ENCODE measurements at regions not wholly inside any gene's neighbourhood (a gene's known extent, or its start where the extent isn't known, plus 50 kb on each side); places are given as distances from the start of the nearest gene placed in this dataset.

DNA sequence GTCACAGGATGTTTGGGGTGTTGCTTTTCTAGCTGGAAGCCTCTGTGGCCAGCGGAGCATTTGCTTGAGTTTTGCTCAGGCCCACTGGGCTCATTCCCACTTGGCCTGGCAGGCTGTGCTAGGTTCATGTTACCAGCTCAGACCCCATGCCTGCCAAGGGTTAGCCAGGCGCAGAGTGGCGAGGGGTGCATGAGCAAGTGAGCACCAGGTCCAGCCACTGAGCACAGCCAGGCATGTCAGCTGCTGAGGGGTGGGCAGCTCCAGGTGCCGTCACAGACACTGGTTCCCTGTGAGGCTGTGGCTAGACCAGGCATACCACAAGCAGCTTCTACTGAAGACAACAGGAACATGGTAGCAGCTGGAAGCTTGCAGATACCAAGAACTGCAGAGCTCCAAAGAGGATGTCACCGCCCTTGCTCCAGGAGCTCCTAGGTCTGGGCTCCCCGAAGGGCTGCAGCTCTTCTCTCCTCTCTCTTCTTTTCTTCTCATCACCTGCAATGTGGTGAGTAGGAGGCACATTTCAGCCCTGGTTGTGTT lies 52.0 kb upstream of the CYYR1 start:
- H3K27me3 ChIP-seq (ENCODE audit: control insufficient read depth in 4 of 4, insufficient read depth in 4 of 4, low read length in 3 of 4): no peaks in the 10 kb centered on the region
- no peak for TF ChIP-seq JUND (IDR thresholded peaks at IDR 0.05)
- TF ChIP-seq HNF4G (IDR thresholded peaks at IDR 0.05): no peak
- TF ChIP-seq, protein P1, sequence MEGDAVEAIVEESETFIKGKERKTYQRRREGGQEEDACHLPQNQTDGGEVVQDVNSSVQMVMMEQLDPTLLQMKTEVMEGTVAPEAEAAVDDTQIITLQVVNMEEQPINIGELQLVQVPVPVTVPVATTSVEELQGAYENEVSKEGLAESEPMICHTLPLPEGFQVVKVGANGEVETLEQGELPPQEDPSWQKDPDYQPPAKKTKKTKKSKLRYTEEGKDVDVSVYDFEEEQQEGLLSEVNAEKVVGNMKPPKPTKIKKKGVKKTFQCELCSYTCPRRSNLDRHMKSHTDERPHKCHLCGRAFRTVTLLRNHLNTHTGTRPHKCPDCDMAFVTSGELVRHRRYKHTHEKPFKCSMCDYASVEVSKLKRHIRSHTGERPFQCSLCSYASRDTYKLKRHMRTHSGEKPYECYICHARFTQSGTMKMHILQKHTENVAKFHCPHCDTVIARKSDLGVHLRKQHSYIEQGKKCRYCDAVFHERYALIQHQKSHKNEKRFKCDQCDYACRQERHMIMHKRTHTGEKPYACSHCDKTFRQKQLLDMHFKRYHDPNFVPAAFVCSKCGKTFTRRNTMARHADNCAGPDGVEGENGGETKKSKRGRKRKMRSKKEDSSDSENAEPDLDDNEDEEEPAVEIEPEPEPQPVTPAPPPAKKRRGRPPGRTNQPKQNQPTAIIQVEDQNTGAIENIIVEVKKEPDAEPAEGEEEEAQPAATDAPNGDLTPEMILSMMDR (IDR thresholded peaks at IDR 0.05; ENCODE audit: low read depth, low read length, missing input control): no peak
- no peak for TF ChIP-seq RXRA (IDR thresholded peaks at IDR 0.05)
- TF ChIP-seq HNF4A (conservative IDR thresholded peaks at IDR 0.05): no peak
- H3K4me1 ChIP-seq (ENCODE audit: control insufficient read depth in 4 of 4, insufficient read depth in 4 of 4, low read length in 3 of 4): no peaks in the 10 kb centered on the region
- 57% methylated on average over 6 of the region's 6 CpGs for WGBS
- no peak overlapping the region for H3K9ac ChIP-seq (ENCODE audit: low read depth in 1 of 2, low read length in 2 of 2)
- H3K27ac ChIP-seq (ENCODE audit: low read depth in 1 of 2, low read length in 2 of 2): no peak overlapping the region
- no peaks in the 10 kb centered on the region for H3K36me3 ChIP-seq (ENCODE audit: control insufficient read depth in 4 of 4, insufficient read depth in 3 of 4, low read depth in 1 of 4, low read length in 3 of 4)
- no peak overlapping the region for H3K4me3 ChIP-seq (ENCODE audit: low read depth in 1 of 3, low read length in 3 of 3)
- no peak for DNase-seq (ENCODE audit: low spot score)
- no peaks in the 10 kb centered on the region for H3K9me3 ChIP-seq (ENCODE audit: control insufficient read depth in 4 of 4, low read length in 3 of 4)

Measured in liver (tissue), 8 donors.